Activated CD8-positive, alpha-beta memory T cell treated with anti-CD3 and anti-CD28 coated beads for 48 hours (primary cell): ENCODE measurements at regions not wholly inside any gene's neighbourhood (a gene's known extent, or its start where the extent isn't known, plus 50 kb on each side); places are given as distances from the start of the nearest gene placed in this dataset.

Experiments used
- DNase-seq, 3 experiments: peaks; one replicate each; pipeline ENCODE4 v3.0.0-alpha.2; 2020; ENCODE audit warnings: low read depth in 2 of 3, low spot score in 2 of 3

DNA sequence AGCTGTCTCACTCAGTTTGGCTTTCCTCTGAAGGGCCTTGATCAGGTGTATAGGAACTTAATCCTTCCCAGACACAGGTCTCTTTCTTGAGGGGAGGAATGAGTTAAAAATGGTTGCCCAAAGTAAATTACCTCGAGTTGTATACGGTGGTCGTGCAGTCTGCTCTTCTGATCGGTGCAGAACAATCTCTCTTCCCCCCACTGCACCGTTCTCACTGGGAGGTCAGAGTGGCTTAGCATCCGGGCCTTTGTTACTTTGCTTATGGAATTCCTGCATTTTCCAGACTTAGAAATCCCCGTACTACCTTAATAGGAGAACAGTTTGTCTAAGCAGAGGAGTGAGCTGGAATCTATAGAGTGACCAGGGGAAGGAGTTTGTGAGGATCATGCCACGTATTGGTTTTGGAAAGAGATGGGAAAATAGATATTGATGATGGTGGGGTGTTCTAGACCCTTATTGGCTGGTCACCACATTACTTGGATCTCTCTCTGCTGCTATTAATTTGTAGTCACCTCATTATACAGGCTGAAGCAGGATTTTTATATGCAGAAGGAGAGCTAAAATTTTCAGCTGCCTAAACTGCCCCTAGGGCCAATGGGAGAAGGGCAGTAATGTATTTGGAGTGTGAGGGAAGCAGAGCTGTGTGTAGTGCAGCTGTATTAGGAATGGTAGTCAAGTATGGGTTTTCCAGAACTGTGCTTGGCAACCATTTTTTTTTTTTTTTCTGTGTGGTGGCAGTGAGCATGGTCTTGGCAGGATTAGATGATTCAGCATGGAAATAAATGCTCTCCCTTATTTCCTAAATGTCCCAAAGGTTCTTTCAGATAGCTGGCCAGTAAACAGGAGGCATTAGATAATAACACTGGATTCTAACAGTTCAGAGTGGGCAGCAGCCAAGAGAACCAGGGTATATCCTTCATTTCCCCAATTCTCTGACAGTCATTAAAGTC, 81.5 kb downstream of the NDUFS5 start:
- no peak for DNase-seq

GRCh38 chr1:39109644-39110043, 83.5 kb downstream of the NDUFS5 start:
- DNase-seq, result no peak

DNA sequence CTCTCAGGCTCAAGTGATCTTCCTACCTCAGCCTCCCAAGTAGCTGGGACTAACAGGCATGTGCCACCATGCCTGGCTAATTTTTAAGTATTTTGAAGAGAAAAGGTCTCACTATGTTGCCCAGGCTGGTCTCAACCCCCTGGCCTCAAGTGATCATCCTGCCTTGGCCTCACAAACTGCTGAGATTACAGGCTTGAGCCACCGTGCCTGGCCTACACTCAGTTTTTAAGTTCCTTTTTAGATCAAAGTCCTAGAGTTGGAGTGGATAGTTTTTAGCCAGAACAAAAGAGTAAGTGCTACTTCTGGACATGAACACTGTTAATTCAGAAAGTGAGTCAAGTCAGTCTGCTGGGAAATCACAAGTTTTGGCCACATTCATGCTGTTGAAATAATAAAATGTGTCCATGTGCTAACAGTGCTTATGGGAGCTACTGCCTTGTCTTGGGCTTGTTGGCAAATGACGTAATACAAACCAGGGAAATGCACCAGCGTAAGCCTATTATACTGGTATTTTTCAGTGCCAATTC, 84.2 kb downstream of the NDUFS5 start:
- no peak for DNase-seq

GRCh38 chr1:39110882-39111281, 84.7 kb downstream of the NDUFS5 start:
- no peak for DNase-seq

DNA sequence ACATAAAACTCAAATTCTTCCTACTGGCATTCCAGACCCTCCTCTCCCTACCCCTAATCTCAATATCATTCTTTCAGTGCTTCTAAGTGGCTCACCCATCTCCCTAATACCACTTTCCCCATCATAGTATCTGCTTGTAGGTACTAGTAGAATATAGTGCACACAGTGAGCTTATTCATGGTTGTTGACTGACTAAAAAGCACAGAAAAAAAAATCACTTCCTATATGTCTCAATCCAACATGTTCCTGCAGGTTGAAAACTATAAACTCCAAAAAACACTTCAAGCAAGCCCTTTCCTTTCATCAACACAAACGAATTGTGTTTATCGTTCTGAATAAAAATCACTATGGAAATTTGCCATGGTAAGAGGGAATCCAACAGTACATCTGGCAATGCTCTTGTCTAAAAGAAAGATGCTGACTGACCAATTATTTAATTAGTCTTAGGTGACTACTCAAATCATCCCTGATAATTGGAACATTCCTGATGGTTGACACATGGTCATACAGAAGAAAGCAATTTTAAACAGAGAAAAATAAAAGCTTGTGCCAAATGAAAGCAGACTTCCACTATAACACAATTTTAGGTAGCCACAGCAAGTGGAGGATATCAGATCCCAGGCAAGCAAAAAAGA, 87.1 kb downstream of the NDUFS5 start:
- DNase-seq, result no peak

- DNase-seq, result no peak
Observed at GRCh38 chr1:39115271-39116110, 89.0 kb upstream of the MACF1 start.

DNA sequence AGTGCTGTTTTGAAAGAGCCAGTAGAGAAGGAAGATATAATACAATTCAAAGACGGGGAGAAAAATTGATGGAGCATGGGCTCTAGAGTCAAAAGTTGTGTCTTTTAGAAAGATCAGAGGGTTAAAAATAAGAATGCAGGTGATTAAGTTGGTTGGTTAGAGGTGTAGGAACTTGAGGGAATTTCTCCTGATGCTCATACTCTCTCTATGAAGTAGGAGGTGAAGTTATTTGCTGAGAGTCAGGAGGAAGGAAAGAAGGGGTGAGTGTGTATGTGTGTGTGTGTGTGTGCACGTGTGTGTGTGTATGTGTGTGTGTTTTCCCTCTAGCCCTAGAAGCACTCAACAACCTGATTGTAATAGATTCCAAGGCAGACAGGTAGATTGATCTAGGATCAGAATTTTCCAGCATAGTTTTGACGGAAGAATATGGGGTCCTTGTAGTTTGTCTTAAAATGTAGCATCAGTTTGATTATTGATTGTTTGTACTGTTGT, 88.3 kb upstream of the MACF1 start:
- no peak for DNase-seq

- no peak for DNase-seq
Observed at GRCh38 chr1:39116860-39117728, 87.4 kb upstream of the MACF1 start.

DNA sequence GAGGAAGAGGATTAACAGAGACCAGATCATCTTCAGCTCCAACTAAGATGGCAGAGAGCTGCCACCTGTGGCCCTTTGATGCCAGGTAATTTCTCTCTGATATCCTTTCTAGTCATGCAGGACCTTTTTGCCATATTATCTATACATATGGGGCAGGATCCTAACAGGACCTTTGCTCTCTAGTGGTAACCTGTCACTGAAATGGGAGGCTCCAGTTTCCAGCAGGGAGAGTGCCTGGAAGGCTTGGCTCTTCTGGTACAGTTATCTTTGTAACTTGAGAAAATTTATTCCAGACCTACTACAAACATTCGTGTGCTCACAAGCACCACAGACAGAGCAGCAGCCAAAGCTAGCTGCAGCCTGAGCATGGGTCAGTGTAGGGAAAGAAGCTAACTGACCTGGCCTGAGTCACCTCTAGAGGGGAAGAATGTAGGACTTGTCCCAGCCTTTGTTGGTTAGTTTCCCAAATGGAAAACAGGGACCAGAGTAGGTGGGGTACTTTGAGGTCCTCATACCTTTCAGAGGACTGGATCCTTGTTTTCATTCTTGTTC, 86.5 kb upstream of the MACF1 start:
- no peak for DNase-seq

DNA sequence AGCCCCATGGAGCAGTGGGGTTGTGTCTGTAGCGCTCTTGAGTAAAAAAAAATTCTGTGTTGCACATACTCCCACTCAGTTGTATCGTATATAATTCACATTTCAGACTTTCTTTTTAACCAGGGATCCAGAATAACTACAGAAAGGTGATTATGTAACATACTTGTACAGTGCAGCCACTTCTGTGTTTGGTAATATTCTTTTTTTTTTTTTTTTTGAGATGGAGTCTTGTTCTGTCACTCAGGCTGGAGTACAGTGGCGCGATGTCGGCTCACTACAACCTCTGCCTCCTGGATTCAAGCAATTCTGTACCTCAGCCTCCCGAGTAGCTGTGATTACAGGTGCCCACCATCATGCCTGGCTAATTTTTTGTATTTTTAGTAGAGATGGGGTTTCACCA, 82.4 kb upstream of the MACF1 start:
- DNase-seq, result no peak

DNA sequence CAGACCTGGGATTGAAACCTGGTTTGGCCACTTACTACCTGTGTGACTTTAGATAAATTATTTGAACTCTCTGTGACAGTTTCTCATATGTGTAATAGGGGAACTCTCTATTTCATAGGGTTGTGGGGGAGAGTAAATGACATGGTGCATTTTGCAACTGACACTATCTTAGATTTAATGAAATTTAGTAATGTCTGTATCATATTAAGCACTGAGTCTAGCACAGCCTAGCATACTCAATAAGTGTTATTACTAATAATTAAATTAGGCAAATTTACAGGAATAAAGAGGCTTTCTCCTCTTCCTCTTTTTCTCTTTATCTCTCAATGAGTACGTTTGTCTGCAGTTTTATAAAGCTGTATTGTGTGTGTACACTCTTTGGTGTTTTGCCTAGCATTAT, 80.2 kb upstream of the MACF1 start:
- no peak for DNase-seq

DNA sequence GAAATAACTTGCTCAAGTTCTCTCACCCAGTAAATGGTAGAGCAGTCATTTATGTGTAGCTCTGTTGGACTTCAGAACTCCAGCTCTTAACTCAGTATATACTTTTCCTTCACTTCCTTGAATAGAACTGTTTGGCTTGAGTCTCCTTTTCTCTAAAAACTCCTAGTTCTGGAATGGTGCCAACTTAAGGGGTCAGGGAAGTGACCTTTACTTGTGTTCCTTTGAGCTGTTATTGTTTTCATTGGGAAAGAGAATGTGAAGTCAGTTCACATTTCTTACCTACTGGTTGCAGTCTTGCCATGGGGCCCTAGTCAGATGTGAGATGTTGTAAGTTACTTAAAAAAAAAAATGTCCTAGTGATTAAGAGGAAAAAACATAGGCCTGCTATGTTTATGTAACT, 77.0 kb upstream of the MACF1 start:
- DNase-seq, result no peak

DNA sequence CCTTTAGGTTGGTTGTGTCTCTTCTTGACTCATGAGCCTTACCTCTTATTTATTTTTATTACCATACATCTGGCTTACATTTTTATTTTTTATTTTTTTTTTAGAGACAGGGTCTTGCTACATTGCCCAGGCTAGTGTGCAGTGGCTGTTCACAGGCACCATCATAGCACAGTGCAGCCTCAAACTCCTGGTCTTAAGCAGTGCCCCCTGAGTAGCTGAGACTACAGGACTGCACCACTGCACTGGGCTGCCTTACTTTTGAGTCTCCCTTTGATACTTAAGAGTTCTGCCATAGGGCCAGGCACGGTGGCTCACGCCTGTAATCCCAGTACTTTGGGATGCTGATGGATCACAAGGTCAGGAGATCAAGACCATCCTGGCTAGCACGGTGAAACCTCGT, 76.4 kb upstream of the MACF1 start:
- DNase-seq, result no peak

DNA sequence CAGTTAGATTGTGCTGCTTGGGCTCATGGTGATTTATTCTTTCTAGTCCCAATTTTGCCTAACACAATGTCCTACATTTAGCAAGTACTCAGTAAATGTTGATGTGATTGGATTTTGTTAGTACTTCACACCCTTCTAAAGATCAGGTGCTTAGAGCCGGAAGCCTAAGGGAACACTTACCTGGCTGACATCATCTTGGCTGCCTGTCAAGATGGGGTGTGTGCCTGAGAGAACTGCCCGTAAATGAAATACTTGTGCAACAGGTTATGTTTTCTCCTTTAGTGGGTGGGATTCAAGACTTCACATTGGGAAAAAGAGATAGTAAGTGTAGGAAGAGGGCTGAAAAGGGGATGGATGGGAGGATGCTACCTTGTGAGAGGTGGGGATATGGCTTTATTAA, 75.5 kb upstream of the MACF1 start:
- DNase-seq, result no peak

DNA sequence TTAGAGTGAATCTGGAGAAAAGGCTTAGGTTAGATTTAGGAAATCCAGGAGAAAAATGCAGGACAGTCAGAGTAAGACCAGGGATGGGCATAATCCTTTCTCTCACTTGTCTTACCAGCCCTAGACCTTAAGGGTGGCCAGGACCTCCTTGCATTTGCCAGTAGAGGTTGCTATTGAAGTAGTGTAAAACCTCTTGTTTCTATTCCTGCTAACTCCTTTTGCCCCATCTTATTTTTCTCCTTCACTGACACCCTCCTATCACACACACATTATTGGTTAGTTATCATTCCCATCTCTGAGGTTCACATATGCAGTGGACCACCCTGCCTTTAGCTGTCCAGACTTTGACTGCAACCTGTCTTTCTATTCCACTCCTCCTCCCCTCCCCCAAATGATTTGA, 75.0 kb upstream of the MACF1 start:
- DNase-seq, result no peak

GRCh38 chr1:39130325-39130724, 74.2 kb upstream of the MACF1 start:
- no peak for DNase-seq

GRCh38 chr1:39131940-39132339, 72.6 kb upstream of the MACF1 start:
- DNase-seq, result no peak

- no peak for DNase-seq
Observed at GRCh38 chr1:39132505-39133339, 71.8 kb upstream of the MACF1 start.

GRCh38 chr1:39133340-39133684, 71.2 kb upstream of the MACF1 start:
- no peak for DNase-seq
